Fibroblast of skin of left quadriceps (primary cell): ENCODE measurements at regions not wholly inside any gene's neighbourhood (a gene's known extent, or its start where the extent isn't known, plus 50 kb on each side); places are given as distances from the start of the nearest gene placed in this dataset.
"Not testable (repeated sequence)": the region's sequence is repeated elsewhere in the genome, so short reads cannot be mapped to it uniquely, and the experiment has no call there.

Experiments
- DNase-seq, 2 experiments: peaks; one replicate each; pipeline ENCODE4 v3.0.0-alpha.2; 2013; ENCODE audit warnings: low read depth in 2 of 2

DNA sequence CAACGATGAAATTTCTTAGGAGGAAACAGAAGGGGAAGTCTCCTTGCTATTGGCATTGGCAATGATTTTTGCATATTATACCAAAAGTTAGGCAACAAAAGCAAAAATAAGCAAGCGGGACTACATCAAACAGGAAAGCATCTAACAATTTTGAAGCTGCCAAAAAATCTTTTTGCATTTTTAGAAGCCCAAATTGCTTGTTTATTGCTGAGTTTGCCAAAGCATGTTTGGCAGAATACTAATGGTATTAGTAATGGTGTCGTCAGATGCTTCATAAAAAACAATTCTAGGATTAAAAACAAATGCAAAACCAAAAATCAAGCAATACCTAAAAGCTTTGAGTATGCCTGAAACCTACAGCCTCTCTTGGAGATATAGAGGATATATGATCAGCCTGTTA, 80.0 kb downstream of the GALR1 start:
- DNase-seq, result no peak

DNA sequence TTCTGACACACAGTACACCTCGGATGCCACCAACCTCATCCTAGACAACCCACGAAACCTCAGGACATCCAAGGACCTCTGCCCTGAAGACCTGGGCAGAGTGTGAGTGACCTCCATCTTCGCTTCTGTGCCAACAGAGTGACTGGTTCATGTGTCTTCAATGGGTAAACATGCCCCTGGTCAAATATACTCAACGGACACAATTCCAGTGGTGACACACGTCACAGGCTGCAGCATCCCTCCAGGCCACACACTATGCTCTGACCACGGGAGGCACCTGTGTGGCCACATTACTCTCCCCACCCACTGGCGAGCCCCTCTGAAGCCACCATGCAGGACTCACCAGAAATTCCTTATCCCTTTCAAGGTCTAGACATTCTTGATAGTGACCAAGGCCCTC, 85.2 kb downstream of the GALR1 start:
- no peak for DNase-seq

DNA sequence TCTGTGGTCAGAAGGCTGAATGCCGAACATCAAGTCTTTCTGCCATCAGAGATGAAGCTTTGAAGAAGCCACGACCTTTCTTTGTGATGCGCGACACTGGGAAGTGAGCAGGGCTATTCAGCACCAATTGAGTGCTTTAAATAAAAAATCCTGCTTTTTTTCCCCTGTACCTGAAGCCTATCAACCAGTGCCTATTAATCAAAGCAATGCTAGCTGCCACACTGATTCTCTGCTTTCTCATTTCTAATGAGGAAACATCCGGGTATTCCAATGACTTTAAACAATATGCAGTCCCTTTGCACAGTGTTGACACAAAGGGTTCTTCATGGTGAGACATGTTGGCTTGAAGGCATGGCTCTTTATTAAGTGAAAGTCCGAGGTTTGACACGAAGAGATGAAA, 88.0 kb downstream of the GALR1 start:
- no peak for DNase-seq

DNA sequence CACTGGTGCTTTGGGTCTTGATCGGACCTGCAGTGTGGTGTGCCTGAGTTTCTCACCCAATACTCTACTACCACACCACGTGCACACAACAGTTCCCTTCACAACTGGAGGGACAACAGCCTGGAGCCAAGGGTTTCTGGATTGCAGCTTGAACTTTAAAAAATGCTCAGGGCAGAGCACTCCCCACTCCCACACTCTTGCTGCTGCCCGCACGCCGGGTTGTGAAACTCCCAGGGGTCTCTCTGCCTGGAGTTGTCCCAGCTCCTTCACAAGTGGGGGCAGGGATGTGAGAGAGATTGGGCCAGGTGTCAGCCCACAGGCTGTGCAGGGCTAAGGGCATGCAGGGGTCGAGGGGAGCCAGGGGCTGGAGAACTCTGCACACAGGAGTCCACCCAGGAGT, 89.4 kb downstream of the GALR1 start:
- DNase-seq, result no peak

DNA sequence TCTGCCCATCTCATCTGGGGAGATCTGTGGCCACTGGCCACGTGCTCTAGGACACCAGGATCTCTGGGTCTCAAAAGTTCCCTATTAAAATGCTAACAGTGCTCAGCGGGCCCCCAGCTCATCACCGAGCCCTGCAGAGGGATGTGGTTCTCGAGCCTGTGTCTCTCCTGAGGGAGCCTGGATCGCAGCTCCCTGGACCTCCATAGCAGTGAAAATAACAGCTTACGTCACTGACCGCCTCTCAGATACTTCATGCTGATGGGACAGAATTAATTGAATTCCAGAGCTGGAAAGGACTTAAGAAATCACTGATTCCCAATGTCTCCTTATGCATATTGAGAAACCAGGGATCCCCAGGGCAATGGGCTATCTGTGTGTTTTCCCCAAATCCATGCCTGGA, 90.0 kb downstream of the GALR1 start:
- no peak for DNase-seq

DNA sequence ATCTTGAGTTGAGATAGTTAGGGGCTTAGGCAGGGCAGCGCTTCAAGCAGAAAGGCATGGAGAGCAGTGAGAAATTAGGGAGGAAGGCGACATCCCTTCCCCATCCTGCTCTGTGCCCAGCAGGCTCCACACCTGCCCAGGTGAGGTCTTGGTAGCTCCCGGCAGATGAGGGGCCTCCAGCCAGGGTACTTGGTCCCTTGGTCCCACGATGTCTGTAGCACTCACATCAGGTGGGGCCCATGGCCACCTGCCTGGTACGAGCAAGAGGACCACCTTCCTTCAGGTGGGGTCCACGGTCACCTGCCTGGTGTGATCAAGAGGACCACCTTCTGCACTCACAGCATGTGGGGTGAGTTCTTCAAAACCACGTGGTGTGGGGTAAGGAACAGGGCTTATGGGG, 91.2 kb downstream of the GALR1 start:
- no peak for DNase-seq

DNA sequence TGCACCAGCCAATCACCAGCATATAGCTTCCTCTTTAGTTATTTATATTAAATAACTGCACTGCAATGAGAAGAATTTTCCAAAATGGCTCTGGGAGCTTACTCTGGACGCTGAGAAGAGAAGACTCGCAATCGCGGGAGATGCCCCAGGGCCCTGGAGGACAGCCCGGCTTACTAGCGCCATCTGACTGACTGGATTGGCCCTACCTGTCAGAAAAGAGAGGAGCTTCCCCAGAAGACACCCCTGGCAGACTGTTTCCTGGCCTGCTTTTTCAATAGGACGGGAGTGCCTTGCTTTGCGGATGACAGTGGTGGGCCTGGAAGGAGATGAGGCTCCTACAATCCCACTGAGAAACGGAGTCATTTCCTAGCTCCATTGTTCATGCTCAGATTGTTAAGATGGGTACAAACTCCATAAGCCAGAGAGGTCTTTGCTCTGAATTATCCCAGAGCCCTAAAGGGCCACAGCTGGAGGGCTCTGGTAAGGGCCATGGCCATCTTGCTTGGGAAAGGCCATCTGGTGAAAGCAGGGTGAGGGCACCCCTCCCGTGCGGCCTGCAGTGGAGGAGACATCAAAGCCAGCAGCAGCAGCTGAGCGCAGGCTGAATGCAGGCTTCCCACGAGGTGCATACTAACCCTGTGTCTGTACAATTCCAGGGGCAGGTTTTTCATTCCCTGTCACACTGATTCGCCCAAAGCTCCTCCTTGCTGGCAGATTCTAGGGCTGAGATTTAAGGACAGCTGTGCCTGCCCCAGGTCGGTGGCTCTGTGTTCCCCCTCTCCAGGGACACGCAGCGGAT, 92.1 kb downstream of the GALR1 start:
- no peak for DNase-seq

DNA sequence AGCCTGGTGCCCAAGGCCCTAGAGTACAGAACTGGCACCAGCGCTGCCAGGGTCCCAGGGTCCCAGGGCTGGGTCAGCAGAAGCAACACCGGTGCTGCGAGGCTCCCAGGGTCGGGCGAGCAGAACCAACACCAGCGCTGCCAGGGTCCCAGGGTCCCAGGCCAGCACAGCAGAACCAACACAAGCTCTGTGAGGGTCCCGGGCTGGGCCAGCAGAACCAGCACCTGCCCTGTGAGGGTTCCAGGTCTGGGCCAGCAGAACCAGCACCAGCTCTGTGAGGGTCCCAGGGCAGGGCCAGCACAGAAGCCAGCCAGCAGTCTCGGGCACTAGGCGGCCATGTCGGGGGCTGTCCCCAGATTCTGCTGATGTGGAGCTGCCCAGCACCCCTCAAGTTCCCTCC, 93.1 kb downstream of the GALR1 start:
- DNase-seq, result no peak

DNA sequence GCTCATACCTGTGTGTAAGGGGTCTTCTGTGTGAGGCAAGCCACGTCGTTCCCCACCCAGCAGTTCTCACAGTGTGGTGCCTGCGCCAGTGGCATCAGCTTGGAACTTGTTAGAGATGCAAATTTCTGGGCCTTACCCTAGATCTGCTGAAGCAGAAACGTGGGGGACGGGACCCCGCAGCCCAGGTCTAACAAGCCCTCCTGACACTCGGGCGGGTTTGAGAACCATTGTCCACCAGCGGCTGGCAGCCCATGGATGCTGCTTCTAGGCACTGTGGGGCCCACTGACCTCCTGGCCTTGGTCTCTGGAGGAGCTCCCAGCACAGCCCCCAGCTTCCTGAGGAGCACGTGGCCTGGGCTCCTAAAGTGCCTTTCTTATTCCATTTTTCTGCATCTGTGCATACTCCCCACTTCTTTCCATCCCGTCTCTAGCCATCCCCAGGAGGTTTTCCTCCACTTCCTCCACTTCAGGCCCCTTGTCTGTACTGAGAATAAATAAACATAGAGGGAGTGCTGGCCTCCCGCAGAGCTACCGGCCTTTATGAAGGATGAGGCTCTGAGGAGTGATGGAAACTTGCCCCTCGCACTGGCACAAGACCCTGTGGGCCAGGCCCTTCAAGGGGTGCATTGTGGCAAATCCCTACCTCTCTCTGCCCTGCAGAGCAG, 94.3 kb downstream of the GALR1 start:
- no peak for DNase-seq

DNA sequence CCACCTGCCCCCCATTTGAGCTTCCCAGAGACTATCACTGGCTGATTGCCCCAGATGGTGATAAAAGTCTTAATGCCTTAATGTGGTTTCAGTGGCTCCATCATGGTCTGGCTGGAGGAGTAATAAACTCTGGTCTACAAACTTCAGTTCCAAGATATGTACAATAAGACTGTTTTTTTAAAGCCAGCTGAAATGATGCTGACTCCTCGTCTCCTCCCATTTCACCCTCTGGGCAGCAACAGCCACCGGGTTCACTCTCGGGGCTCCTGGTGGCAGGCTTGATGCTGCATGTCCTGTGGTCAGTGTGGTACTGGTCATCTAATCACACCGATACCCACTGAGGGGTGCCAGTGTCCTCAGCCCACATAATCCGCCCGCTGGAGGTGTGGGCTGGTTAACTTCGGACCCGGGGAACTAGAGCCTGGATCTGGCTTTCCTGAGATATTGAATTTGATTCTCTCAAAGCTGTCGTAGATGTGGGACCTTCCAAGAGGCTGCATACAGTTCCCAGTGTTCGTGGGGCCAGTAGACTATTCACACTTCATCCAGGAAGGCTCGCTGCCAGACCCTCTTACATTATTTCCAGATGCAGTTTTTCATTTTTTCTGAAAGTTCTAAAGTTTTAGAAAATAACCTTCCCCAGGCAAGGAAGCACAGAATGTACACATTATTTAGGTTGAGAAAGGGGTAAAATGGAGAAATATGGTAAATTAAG, 95.3 kb downstream of the GALR1 start:
- DNase-seq, result no peak

DNA sequence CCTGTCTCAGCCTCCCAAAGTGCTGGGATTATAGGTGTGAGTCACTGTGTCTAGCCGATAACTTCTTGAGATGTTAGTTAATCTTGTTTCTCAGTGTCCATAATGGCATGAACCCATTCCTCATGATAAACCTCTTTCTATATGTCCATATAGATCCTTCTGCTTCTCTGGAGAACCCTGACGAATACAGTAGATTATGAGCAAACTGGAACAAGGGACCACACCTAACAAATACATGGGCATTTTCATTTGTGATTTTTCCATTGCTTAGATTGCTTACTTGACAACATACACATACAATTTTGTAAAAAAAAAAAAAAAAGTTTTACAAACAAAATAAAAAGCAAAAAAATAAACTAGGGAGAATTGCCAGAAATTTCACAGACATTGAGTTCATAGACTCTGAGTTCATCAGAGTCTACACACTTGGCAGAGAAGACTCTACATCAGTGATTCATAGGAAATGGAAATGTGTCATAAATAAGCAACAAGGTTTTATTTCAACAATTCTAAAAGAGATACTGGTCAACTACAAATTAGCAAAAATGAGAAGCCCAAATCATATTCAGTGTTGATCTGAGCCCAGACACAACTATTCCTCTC, 96.7 kb downstream of the GALR1 start:
- DNase-seq, result no peak

DNA sequence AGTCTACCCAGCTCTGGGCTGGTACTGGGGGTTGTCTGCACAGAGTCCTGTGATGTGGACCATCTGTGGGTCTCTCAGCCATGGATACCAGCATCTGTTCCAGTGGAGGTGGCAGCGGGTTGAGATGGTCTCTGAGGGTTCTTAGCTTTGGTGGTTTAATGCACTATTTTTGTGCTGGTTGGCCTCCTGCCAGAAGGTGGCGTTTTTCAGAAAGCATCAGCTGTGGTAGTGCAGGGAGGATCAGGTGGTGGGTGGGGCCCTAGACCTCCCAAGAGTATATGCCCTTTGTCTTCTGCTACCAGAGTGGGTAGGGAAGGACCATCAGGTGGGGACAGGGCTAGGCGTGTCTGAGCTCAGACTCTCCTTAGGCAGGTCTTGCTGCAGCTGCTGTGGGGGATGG, 103.7 kb downstream of the GALR1 start:
- not testable (repeated sequence) for DNase-seq

DNA sequence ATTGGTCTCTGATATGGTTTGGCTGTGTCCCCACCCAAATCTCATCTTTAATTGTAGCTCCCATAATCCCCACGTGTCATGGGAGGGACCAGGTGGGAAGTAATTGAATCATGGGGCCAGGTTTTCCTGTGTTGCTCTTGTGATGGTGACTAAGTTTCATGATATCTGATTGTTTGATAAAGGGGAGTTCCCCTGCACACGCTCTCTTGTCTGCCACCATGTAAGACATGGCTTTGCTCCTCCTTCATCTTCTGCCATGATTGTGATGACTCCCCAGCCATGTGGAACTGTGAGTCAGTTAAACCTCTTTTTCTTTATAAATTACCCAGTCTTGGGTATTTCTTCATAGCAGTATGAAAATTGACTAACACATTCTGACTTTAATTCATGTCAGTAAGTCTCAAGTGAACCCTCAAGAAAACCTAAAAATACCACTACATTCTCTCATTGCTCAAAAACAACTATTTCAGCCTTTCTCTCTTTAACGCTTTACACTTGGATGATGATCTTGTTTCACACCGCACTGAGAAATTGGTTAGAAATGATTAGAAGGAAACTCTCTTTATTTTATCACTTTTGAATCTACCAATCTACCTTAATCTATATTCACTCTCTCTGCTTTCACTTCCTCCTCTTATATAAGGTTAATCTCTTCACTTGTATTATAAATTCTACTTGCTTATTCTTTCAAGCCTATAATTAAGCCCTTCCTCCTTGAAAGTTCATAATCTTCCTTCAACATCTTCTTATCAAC, 110.1 kb downstream of the GALR1 start:
- DNase-seq, result no peak

DNA sequence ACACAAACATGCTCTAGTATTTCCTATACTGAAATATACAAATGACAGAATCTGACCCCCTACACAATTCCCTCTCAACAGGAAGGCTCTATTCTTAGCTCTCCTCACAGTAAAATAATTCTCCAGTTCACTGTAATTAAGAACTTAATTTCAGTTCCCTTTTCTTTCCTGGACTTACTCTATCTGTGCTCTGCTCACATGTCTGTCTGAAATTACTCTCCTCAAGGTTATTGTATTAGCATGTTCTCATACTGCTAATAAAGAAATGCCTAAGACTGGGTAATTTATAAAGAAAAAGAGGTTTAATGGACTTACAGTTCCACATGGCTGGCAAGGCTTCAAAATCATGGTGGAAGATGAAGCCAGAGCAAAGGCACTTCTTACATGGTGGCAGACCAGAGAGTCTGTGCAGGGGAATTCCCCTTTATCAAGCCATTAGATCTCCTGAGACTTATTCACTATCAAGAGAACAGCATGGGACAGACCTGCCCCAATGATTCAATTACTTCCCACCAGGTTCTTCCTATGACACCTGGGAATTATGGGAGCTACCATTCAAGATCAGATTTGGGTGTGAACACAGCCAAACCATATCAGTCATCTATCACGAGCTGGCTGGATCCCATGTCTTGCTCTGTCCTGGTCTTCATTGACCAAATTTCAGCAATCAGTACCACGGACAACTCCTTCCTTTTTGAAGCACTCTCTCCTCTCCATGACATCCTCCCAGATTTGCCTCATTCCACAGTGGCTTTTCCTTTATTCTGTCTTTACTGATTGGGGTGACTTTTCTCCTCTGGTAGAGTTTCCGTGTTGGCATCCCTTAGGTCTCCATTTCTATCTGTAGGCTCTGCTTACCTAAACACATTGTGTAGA, 110.9 kb downstream of the GALR1 start:
- no peak for DNase-seq

DNA sequence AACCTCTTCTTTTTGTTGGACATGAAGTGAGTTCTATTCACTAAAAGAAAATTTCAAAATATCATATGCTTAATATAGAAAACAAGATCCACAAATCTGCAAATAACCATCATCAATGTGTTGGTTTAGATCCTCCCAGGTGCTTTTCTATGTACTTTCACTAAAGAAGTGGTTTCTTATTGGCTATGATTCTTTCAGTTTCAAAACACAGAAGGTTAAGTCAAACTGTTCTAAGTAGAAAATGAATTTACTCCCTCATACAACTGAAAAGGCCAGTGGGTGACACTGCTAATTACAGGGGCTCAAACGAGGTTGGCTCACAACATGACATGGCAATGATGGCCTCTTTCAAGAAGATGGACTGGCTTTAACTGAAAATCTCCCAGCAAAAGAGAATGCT, 111.7 kb downstream of the GALR1 start:
- no peak for DNase-seq

DNA sequence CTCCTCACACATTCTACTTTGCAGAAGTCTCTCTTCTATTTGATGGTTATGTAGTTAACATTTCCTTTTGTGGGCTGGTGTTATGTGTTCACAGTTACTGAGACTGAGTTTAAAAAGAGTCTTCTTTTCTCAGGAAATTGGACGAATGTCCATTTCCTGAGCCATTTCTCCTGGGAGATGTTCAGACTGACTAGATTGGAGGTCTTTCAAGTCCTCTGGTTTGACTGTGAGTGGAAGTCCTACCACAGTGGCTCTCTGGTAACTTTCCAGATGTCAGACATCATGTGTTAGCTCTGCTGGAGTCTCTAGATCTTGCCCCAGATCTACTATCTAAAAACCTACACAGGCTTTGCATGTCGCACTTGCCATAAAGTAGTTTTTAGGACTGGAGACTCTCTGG, 116.0 kb downstream of the GALR1 start:
- DNase-seq, result no peak

DNA sequence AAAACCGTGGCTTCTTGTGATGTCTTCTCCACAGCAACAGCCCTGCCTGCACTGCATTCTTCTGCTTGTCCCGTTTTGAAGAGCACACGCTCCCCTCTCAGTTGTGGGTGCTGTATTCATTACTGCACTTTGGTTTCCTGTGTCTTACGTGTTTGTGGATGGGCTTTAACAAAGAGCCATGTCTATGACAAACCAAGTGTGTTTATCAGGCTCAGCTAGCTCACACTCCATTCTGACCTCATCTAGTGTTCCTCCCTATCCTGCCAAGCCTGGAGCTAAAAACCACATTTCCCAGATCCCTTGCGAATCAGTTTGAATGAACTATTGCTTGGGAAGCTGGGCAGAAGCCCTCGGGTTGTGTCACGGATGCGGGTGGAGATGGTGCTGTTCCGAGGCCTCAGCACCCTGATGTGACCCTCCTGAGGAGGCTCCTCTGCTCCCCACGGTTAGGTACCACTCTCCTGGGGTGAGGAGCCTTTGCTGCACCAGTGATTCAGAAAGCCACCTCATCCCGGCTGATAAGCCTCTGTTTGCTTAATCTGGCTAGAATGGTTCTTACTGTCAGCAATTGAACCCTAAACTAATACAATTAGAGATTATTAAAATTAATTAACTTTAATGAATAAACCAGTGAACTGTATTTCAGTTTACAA, 116.5 kb downstream of the GALR1 start:
- DNase-seq, result no peak

DNA sequence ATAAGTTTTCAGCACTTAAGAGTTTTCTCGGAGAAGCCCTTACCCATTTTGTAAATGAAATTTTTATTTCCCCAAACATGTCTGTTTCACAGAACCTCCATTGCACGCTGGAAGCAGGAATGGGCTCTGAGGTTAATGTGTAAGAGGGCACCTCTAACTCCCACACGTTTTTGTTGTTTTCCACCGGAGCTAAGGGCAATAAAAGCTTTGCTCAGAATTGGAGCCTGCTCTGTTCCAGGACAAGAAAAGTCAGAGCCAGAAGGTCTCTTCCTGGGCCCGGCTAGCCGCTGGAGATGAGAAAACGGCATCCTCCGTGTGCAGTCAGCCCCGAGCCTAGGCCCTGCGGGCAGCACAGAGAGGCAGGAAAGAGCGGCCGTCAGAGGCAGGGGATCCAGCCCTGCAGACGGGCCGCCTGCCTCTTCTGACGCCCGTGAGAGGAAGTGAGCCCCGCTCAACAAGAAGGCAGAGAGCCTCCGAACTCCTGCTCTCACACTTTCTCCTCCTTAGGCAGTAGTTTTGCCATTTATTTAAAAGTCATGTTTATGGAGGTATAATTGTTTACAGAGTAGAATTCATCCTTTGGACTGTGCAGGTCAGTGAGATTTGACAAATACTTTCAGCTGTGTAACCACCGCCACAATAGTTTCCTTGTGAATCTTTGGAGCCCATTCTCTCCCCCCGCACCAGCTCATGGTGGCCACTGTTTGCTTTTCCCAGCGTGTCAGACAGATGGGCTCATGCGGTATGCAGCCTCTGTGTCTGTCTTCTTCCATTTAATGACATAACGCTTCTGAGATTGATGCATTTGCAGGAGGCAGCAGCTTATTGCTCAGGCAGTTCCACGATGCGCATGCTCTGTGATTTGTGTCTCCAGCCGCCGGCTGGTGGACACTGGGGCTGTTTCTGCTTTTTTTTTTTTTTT, 117.3 kb downstream of the GALR1 start:
- DNase-seq, result peak; percentile 8 to 10

DNA sequence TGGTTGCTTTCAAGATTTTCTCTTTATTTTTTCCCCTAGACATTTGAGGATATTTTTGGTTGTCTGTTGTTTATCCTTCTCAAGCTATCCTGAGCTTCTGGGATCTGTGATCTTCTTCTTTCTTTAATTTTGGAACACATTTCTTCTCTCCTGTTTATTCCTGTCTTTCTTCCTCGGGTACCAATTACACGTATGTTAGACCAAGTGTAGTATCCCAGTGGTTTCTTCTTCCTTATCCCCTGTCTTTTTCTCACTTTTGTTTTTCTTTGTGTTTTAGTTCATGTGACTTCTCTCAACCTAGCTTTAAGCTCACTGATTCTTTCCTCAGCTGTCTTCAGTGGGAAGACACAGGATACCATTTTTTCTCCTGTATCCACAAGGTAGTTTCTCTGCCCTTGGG, 120.0 kb downstream of the GALR1 start:
- no peak for DNase-seq
